Panc1 (cell line): ENCODE measurements at regions not wholly inside any gene's neighbourhood (a gene's known extent, or its start where the extent isn't known, plus 50 kb on each side); places are given as distances from the start of the nearest gene placed in this dataset.

ENCODE experiments used
- CTCF ChIP-seq: fragments of 450-650 bp; IDR thresholded peaks from 2 replicates; pipeline ENCODE4 v1.5.1; 2017; ENCODE audit warnings: mild to moderate bottlenecking
- POLR2AphosphoS5 ChIP-seq: IDR thresholded peaks from 2 replicates; pipeline ENCODE4 v1.6.1; 2012; ENCODE audit warnings: mild to moderate bottlenecking, low read depth, low read length, moderate library complexity
- REST ChIP-seq, 2 experiments: IDR thresholded peaks; 2 replicates each; pipeline ENCODE4 v1.6.1; 2011 to 2012; ENCODE audit warnings: low read depth in 2 of 2, control low read depth in 1 of 2, low read length in 1 of 2, mild to moderate bottlenecking in 1 of 2, moderate library complexity in 1 of 2; ENCODE audit not compliant: insufficient read depth in 1 of 2
- SIN3A ChIP-seq: IDR thresholded peaks from 2 replicates; pipeline ENCODE4 v1.6.1; 2012; ENCODE audit warnings: low read depth, mild to moderate bottlenecking, low read length, moderate library complexity, borderline replicate concordance; ENCODE audit not compliant: insufficient read depth

GRCh38 chr2:3042601-3043585 is 334.7 kb downstream of the EIPR1 start:
- TF ChIP-seq POLR2AphosphoS5 (no peak), CTCF (no peak), SIN3A (no peak), REST (IDR thresholded peaks at IDR 0.05; ENCODE audit: insufficient read depth in 1 of 2, low read depth in 2 of 2, low read length in 1 of 2) (no peak)
